Omental fat pad (tissue), 3 donors: ENCODE measurements at regions not wholly inside any gene's neighbourhood (a gene's known extent, or its start where the extent isn't known, plus 50 kb on each side); places are given as distances from the start of the nearest gene placed in this dataset.

Experiments
- ATAC-seq: fragments of 150-250 bp; one replicate; pipeline ENCODE4 v1.9.1; 2016; ENCODE audit warnings: mild to moderate bottlenecking, moderate library complexity; ENCODE audit not compliant: low FRiP score
- DNase-seq: peaks from one replicate; pipeline ENCODE4 v3.0.0-alpha.2; 2019; ENCODE audit warnings: low spot score
- TF ChIP-seq, protein P1 (sequence below), 3 donors: fragments of 450-650 bp; IDR thresholded peaks; one replicate each; pipeline ENCODE4 v1.5.1; 2016 to 2017; ENCODE audit warnings: antibody characterized with exemption in 3 of 3, mild to moderate bottlenecking in 3 of 3, moderate library complexity in 2 of 3

GRCh38 chrX:40998123-40998522, 87.1 kb upstream of the USP9X start:
- TF ChIP-seq, protein P1, sequence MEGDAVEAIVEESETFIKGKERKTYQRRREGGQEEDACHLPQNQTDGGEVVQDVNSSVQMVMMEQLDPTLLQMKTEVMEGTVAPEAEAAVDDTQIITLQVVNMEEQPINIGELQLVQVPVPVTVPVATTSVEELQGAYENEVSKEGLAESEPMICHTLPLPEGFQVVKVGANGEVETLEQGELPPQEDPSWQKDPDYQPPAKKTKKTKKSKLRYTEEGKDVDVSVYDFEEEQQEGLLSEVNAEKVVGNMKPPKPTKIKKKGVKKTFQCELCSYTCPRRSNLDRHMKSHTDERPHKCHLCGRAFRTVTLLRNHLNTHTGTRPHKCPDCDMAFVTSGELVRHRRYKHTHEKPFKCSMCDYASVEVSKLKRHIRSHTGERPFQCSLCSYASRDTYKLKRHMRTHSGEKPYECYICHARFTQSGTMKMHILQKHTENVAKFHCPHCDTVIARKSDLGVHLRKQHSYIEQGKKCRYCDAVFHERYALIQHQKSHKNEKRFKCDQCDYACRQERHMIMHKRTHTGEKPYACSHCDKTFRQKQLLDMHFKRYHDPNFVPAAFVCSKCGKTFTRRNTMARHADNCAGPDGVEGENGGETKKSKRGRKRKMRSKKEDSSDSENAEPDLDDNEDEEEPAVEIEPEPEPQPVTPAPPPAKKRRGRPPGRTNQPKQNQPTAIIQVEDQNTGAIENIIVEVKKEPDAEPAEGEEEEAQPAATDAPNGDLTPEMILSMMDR (IDR thresholded peaks at IDR 0.05), result no peak
- ATAC-seq, result no peak
- no peak for DNase-seq

- ATAC-seq, result peak; percentile 38
- DNase-seq, result no peak
- TF ChIP-seq, protein P1 (IDR thresholded peaks at IDR 0.05), result no peak
Measured at GRCh38 chrX:41001327-41001726, 83.9 kb upstream of the USP9X start.

DNA sequence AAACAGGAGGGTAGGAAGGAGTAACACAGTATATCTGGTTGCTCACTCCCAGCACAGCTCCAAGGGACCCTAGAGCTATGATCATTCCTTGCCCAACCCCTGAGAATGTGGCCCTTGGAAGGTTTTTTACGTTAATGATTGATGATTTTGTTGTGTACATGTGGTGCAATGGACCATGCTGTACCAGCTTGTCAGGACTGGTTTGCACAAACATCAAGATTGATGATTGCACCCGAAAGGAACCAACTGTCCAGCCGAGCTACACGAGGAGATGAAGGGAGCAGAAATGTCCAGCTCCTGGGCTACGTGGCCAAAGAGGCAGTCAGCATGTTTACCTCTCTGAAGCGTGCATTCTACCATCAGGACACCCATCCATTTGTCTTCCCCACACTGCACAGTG, 83.2 kb upstream of the USP9X start:
- ATAC-seq (peak; percentile 56), DNase-seq (no peak)
- TF ChIP-seq, protein P1 (IDR thresholded peaks at IDR 0.05), result no peak

GRCh38 chrX:41003506-41004270, 81.6 kb upstream of the USP9X start:
- DNase-seq, result no peak
- TF ChIP-seq, protein P1 (IDR thresholded peaks at IDR 0.05), result no peak
- no peak for ATAC-seq

GRCh38 chrX:41005445-41005992, 79.7 kb upstream of the USP9X start:
- TF ChIP-seq, protein P1 (IDR thresholded peaks at IDR 0.05), result no peak
- no peak for ATAC-seq
- DNase-seq, result no peak

DNA sequence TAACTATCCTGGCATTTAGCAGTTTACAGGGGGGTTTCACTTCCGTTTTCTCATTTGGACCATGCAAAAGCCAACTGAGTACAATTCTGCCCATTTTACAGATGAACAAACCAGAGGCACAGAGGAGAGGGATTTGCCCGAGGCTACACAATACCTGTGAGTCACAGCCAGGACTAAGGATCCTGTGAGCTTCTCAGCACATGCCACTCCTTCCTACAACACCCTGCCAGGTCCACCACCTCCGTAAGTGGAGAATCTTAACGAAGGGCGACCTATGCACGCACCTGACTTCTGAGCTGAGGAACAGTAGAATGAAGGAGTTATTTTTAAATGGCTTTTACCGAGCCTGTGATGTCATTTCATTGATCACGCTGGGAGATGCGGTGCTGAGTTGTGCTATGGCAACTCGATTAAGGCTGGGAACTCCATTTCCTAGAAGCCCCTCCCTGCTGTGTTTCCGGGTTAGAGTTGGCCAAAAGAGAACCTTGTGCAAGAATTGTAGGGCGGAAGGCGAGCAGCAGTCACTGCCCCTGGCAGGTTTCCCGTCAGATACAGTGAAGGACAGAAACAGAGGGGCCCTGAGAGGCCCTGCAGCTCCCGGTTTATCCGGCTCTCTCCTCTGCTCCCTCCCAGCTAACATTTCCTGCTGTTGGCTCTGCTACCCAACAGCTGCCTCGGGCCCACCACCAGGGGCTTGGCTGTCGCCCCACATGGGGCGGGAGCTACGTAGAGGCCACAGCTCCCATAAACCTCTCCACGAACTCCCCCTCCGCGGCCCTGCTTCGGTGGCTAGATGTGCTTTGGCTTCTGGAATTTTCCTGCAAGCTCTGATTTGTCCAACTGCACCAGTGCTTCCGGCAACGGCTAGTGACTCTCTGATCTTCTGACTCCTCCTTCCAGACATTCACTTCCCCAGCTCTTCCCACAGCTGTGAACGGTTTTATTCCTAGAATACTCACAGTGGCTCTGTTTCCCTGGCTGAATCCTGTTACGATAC, 75.1 kb upstream of the USP9X start:
- TF ChIP-seq, protein P1 (IDR thresholded peaks at IDR 0.05), result no peak
- DNase-seq (peak; percentile 33), ATAC-seq (peak; percentile 86)
